NT2/D1 (cell line): ENCODE measurements at regions not wholly inside any gene's neighbourhood (a gene's known extent, or its start where the extent isn't known, plus 50 kb on each side); places are given as distances from the start of the nearest gene placed in this dataset.

Source experiments
- SUZ12 ChIP-seq: IDR thresholded peaks from 2 replicates; pipeline ENCODE4 v1.6.1; 2011; ENCODE audit not compliant: insufficient read length, insufficient read depth; ENCODE audit errors: extremely low read depth
- YY1 ChIP-seq: IDR thresholded peaks from 2 replicates; pipeline ENCODE4 v1.6.1; 2011; ENCODE audit not compliant: insufficient read length, insufficient read depth
- ZNF274 ChIP-seq: IDR thresholded peaks from 2 replicates; pipeline ENCODE4 v1.6.1; 2011; ENCODE audit warnings: mild to moderate bottlenecking, low read depth, low read length

DNA sequence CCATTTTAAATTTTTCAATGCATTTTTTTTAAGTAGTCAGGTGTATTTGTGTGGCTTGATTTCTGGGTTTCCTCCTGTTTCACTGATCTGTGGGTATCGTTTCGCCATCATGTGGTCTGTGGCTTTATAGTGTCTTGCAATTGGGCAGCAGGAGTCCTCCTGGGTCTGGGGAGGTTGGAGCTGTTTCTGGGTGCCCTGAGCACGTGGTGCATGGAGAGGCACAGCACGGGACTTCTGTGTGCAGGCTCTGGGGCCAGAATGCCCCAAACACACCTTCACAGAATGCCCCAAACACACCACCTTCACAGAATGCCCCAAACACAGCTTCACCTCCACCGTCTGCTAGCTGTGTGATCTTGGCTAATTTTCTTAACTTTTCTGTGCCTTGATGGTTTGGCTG, 82.6 kb upstream of the COL5A1 start:
- TF ChIP-seq YY1 = no peak
- no peak for TF ChIP-seq ZNF274
- no peak for TF ChIP-seq SUZ12
